K562 (cell line): ENCODE measurements at regions not wholly inside any gene's neighbourhood (a gene's known extent, or its start where the extent isn't known, plus 50 kb on each side); places are given as distances from the start of the nearest gene placed in this dataset.

Experiments
- BACH1 ChIP-seq: fragments of 200-800 bp; sonication (Bioruptor generic); IDR thresholded peaks from 2 replicates; pipeline ENCODE4 v1.6.1; 2016; ENCODE audit warnings: missing genetic modification characterization, missing compliant biosample characterization
- TCF7L2 ChIP-seq: fragments of 150-350 bp; IDR thresholded peaks from 2 replicates; pipeline ENCODE4 v1.6.1; 2016; ENCODE audit warnings: low read depth, mild to moderate bottlenecking, low read length, moderate library complexity
- ZNF24 ChIP-seq: fragments of 450-650 bp; IDR thresholded peaks from 2 replicates; pipeline ENCODE4 v1.6.1; 2016
- ZNF274 ChIP-seq: IDR thresholded peaks from 2 replicates; pipeline ENCODE4 v1.6.1; 2011; ENCODE audit warnings: low read depth, mild to moderate bottlenecking, low read length, moderate library complexity, borderline replicate concordance

DNA sequence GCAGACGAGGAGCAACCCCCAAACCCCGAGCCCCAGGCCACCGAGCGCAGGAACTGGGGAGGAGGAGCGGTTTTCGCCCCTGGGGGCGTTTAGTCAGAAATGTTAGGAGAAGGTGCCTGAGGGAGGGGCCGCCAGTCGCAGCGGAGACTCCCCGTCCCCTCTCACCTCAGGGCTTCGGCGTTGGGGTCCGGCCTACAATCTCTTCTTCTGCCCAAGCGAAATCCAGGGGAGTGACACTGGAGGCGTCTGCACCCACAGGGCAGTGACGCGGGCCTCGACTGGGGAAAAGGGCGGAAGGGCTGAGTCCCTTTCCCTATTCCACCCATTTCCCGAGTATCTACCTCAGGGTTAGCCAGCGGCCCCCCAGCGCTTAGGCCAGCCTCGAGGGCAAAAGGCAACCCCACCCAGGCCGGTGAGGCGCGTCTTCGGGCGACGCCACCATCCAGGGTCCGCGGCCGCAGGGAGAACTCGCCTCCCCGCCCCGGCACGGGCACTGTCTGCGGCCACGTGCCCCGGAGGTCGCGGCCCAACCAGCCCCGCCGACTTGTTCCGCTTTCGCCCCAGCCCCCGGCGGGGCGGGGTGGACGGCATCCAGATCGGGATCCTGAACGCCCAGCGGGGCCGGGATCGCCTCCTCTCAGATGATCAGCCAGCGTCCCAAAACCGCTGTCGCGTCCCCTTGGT, 118.7 kb upstream of the BARHL2 start:
- TF ChIP-seq ZNF24 (no peak), TCF7L2 (no peak), ZNF274 (no peak), BACH1 (no peak)
